Fibroblast of lung (primary cell): ENCODE measurements at regions not wholly inside any gene's neighbourhood (a gene's known extent, or its start where the extent isn't known, plus 50 kb on each side); places are given as distances from the start of the nearest gene placed in this dataset.

ENCODE experiments used
- CTCF ChIP-seq, 2 donors: IDR thresholded peaks in 1 of 2; conservative IDR thresholded peaks in 1 of 2; 1 replicate in 1 of 2; 2 replicates in 1 of 2; pipeline ENCODE4 v1.5.1; 2011 to 2012; ENCODE audit warnings: low read length in 2 of 2, control low read depth in 1 of 2, inconsistent platforms in 1 of 2, low read depth in 1 of 2, mild to moderate bottlenecking in 1 of 2
- EZH2 ChIP-seq: IDR thresholded peaks from 2 replicates; pipeline ENCODE4 v1.5.1; 2012; ENCODE audit warnings: low read length, control low read depth, mild to moderate bottlenecking; ENCODE audit errors: missing control alignments

- TF ChIP-seq CTCF (conservative IDR thresholded peaks at IDR 0.05 in 1 of 2, IDR thresholded peaks at IDR 0.05 in 1 of 2; ENCODE audit: low read depth in 1 of 2, low read length in 2 of 2) (no peak), EZH2 (no peak)
Observed at GRCh38 chr17:13746404-13746803, 144.7 kb upstream of the HS3ST3A1 start.
